HG02970 (cell line): ENCODE measurements at regions not wholly inside any gene's neighbourhood (a gene's known extent, or its start where the extent isn't known, plus 50 kb on each side); places are given as distances from the start of the nearest gene placed in this dataset.
"Not testable (repeated sequence)": the region's sequence is repeated elsewhere in the genome, so short reads cannot be mapped to it uniquely, and the experiment has no call there.

ENCODE experiments used
- ATAC-seq: cut with Tn5 transposase; IDR thresholded peaks from one replicate; pipeline ENCODE4 v1.9.1; 2021; ENCODE audit warnings: mild to moderate bottlenecking, moderate library complexity, moderate number of reproducible peaks; ENCODE audit not compliant: unreplicated experiment, low FRiP score

DNA sequence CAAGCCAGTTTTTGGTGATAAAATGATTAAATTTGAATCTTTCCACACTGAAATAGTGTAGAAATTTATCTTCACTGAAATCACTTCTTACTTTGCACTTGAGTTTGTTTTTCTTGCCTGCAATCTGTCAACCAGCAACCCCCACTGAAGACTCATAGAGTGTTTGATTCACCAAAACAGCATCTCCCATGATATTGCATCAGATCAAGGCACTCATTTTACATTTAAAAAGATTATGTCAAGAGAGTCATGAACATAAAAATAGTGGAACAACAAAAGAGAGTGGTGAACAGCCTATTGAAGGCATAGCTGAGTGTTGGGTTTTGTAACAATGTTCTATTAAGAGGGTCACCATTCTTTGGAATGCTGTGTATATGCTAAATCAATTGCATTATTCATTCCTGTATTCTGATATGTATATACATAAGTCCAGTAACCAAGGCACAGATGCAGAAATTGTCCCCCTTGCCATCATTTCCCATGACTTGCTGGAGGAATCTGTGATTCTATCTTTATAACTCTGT lies 1934.9 kb downstream of the ARAP2 start:
- no peak for ATAC-seq

DNA sequence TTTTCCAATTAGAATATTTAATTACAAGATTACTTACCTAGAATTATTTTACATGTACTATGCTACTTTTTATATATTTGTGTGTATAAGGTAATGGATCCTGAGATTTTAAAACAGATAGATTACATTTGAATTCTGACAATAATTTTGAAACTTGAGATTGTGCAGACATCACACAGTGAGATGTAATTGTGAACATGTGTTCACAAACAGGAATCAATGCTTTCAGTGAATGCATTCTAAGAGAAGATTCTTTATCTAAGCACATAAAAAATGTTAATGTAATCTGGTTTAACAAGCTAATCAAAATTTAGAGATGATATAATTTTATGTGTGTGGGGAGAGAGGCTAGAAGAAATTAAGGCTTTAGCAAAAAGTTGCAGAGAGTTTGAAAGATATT lies 1925.5 kb downstream of the ARAP2 start:
- no peak for ATAC-seq

DNA sequence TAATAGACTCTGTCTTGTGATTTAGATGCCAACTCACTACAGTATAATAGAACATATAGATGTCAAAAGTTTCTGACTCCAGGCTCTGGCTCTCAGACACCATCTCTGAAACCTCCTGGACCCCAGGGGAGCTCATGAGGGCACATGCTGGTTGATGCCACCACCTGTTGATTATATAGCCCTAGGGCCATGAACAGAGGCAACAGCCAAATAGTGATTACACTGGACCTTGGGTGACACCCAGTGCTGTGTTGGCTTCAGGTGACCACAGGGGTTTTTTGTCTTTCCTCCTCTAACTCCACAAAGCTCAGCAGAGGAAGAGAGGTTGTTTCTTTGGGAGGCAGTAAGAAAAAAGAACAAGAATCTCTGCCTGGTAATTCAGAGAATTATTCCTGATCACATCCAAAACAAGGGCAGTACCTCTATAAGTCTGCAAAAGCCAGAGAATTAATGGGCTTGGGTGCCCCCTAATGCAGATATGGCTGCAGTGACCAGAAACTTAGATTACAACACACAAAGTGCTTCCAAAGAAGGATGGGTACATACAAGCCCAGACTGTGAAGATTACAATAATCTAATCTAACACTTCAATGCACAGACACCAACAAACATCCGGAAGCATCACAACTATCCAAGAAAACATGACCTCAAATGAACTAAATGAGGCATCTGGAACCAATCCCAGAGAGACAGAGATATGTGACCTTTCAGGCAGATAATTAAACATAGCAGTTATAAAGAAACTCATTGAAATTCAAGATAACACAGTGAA lies 1920.6 kb downstream of the ARAP2 start:
- ATAC-seq = no peak

DNA sequence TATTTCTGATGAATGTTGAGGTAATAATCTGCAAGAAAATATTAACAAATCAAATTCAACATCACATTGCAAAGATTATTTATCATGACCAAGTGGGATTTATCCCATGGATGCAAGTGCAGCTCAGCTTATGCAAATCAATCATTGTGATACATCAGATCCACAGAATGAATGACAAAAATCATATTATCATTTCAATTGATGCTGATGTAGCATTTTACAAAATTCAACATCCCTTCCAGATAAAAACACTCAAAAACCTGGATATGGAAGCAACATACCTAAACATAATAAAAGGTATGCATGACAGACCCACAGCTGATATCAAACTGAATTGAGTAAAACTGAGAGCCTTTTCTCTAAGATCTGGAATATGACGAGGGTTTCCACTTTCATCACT lies 1915.4 kb downstream of the ARAP2 start:
- ATAC-seq = no peak

DNA sequence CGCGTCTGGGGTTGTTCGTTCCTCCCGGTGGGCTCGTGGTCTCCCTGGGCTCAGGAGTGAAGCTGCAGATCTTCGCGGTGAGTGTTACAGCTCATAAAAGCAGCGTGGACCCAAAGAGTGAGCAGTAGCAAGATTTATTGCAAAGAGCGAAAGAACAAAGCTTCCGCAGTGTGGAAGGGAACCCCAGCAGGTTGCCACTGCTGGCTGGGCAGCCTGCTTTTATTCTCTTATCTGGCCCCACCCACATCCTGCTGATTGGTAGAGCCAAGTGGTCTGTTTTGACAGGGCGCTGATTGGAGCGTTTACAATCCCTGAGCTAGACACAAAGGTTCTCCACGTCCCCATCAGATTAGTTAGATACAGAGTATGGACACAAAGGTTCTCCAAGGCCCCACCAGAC lies 1909.2 kb downstream of the ARAP2 start:
- not testable (repeated sequence) for ATAC-seq

DNA sequence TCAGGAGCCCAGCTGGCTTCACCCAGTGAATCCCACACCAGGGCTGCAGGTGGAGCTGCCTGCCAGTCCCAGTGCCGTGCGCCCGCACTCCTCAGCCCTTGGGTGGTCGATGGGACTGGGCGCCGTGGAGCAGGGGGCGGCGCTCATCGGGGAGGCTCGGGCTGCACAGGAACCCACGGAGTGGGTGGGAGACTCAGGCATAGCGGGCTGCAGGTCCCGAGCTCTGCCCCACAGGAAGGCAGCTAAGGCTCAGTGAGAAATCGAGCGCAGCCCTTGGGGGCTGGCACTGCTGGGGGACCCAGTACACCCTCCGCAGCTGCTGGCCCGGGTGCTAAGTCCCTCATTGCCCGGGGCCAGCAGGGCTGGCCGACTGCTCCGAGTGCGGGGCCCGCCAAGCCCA lies 1908.8 kb downstream of the ARAP2 start:
- ATAC-seq = not testable (repeated sequence)

DNA sequence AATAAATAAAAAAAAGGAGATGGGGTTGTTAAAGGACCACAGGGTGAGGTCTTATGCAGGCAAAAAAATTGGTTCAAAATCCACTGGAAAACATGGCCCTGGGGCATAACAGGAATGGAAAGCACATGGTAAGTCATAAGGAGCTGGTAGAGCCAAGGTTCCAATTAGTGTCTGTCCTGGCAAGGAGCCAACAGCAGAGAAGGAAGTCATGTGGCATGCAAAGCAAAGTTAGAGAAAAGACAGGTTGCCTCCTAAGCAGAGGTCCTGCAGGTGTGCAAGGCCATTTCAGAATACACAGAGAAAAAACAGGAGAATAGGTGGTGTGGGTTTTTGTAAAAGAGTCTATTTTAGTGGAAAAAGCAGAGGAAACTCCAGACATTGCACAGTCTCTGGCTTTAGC lies 1881.7 kb downstream of the ARAP2 start:
- no peak for ATAC-seq

DNA sequence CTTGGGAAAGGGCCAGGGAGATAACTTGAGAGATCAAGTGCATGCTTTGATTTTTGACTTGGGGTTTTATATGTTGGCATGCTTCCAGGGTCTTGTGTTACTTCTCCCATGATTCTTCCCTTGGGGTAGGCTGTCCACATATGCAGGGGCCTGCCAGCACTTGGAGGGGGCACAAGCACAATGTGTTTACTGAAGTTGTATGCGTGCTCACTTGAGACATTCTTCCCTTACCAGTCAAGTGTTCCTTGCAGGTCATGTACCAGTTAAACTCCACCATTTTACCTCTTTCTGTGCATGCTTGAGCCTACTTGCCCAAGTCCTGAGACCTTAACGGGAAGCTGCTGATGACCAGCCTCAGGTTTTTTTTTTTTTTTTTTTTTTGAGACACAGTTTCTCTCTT lies 1880.5 kb downstream of the ARAP2 start:
- ATAC-seq = no peak

DNA sequence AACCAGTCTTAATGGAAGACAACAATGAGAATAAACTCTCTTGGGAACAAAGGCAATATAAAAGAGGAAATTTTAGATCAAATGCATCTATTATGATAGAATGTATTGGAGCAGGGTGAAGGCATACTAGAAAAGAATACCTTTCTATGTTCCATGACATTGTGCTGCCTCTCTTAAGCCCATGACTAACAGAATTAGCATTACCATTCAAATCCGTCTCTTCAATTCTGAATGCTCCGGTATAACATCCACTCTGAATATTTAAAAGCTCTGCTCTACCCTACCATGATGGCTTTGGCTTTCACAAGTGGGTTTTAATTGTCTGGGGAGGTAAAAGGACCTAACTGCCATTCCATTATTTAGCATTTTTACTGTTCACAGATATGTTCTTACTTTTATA lies 1878.4 kb downstream of the ARAP2 start:
- no peak for ATAC-seq

DNA sequence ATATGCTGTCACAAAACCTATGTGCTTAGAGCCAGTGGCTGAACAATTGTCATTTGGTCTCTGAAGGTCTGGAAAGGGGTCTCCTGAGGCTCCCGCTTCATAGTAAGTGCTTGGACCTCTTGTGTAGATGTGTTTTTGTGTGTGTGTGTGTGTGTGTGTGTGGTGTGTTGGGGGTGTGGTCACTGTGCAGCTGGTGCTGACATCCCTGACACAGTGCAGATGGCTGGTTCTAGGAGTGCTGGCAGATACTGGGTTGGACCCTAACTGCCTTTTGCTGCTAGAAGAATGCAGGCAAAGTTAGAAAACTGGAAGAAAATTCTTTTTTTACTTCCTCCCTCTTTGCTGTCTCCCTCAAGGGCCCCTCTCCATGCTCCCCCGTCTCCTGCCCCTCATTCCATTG lies 1872.6 kb downstream of the ARAP2 start:
- no peak for ATAC-seq

DNA sequence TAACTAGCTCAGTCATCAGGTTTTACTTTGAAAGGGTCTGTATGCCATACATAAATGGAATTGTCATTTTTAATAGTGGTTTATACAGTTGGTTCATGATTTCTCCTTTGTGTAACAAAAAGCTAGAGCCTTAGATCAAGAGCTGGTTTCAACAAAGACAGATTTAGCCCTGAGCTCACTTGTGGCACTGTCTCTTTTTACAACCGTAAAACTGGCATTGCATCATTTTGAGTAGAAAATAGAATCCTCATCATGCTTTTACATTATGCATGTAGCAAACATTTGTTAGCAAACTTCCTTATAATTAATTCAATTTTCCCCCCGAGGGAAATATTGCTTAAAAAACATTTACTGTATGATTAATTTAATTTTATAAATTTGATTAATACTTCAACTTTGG lies 1871.5 kb downstream of the ARAP2 start:
- no peak for ATAC-seq

DNA sequence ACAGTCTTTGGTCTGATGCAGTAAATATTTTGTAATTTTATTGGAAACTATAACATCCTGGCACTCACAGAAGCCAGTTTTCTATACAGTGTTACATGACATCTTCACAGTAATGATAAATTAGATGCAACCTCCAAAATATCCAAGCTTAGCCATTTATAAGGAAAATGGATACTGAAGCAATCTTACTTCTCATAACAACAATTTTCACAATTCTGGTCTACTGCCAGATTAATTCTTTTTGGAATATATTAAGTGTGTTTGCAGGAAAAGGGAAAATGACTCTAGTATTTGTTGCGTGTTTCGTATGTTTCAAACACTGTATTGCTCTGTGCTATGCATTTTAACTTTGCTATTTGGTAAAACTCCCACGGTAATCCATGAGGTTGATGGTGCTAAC lies 1870.9 kb downstream of the ARAP2 start:
- no peak for ATAC-seq

DNA sequence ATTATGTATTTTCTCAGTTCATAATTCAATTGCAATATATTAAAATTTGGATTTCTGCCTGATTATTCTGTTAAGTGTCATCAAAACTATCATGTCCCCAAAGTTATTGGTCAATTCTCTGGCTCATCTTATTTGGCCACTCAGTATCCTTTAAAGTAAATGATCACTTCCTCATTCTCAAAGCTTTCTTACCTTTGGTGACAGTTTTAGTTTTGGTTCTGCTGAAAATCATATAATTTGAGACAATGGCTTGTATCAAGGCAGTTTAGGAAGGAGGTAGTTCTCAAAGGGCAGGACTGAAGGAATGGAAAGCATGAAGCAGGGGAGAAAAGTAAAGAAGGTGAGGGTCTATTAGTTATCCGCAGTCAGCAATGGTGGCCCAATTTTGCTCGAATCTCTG lies 1832.1 kb downstream of the ARAP2 start:
- ATAC-seq = no peak

DNA sequence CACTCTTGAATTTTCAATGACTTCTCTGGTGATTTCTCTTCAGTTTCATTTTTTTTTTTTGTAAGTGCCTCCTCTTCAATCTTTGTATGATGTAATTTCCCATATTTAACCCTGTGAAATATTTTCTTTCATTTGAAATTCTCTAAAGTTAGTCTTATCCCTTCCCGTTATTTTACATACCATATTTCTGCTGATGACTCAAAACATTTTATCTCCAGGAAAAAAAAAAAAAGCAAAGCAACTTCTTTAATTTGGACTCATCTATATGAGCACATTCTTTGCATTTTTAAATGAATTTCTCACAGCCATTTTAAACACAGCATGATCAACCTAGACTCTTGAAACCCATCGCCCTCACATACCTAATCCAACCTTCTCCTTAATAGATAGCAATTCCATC lies 1831.4 kb downstream of the ARAP2 start:
- ATAC-seq = no peak

DNA sequence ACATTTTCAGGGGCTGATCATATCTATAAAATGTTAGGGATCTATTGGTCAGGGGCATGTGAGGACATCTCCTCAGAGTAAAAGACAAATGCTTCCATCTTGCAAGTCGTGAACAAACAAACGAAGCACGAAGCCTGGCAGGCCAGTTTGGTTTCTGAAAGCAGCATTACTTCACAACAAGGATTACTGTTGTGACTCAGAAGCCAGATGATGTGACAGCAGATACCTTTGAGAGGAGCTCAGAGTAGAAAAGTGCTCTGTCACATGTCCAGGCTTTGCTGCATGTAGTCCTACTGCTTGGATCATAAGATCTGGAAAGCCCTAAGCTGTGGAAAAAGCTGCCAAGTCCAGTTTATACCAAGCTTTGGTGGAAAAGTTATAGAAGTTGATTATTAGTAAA lies 1827.2 kb downstream of the ARAP2 start:
- no peak for ATAC-seq

DNA sequence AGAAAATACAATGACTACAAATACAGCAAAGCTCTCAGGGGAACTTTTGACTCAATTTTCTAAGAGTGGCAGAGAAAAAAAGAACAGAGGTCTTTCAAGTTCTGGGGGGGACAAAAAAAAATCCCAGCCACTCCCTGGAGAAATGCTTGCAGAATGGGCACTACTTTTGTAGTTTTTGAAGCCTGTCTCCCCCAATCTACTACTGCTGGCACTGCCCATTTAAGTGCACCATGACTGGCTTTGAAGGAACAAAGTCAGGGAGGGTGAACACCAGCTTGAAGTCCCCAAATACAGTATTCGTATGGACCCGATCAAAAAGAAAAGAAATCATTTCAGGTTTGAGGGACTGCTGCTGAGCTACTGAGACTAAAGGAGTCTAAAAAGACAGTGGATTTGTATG lies 1824.4 kb downstream of the ARAP2 start:
- no peak for ATAC-seq

DNA sequence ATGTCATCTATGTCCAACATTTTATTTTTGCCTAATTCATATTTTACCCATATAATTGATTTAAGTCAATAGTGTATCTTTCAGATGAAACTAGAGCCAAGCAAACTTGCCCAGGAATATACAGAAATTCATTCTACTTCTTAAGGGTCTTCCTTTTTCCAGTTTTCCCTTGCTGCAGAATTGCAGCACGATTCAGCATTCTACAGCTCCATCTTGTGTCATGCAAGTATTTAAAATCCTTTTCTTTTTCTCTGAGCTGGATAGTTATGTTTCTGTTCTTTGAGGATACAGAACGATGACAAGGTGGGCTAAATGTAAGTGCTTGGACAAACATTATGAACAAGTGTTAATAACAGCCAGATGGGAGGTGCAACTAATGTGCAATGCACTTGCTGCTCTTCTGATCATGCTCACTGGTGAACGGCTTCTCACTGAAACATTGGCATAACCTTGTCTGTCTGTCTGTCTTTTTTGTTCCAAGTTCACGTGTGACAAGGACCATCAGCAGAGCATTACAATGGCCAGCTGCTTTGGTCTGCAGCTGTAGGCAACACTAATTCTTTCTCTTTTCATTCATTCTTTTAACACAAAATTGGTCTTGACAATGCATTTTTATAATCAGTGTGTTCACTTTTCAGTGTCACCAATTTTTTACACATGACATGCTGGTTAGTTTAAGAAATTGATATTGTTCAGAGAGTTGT lies 1821.7 kb downstream of the ARAP2 start:
- no peak for ATAC-seq

DNA sequence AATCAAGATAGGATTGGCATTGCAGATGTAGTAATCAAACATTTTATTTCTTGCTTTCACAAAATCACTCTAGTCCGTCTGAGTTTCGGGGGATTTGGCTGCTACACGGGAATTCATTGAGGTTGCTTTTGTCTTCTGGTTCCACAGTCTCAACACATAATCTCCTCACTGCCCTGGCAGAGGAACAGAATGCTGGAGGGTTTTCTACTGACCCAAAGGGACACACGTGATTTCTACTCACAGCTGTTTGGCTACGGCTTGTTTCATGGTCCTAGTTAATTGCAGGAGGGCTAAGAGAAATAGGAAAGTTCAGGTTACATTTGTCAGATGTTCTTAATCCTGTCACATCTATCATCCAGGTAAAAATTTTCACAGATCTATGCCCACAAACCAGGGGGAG lies 1811.6 kb downstream of the ARAP2 start:
- ATAC-seq = no peak

DNA sequence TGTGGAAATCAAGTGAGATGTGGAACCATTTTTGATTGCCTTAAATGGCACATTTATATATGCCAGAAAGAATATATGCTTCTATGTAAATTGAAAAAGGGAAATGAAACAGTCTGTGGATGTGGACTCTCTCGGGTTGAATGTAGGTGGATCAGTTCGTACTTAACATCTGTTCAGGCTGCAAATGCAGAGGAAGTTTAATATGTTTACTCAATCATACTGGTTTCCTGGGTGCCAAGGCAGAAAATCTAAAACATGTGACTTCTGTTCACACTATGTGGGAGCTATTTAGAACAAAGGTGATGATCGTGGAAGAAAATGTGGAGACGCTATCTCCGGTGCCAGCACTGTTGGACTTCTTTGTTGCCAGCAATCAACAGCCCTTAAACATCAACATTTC lies 1809.9 kb downstream of the ARAP2 start:
- ATAC-seq = not testable (repeated sequence)

DNA sequence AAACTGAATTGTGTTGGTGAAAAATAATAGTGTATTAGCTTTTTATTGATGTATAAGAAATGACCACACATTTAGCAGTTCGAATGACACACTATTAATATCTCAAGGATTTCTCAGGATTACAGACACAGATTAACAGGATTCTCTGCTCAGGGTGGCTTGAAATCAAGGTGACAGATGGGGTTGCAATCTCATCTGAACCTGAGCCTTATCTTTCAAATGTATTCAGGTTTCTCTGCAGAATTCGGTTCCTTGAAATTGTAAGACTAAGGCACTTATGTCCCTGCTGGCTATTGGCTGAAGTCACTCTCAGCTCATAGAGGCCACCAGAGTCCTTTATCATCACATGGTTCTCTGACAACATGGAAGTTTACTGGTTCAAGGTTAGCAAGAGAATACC lies 1780.1 kb downstream of the ARAP2 start:
- no peak for ATAC-seq

DNA sequence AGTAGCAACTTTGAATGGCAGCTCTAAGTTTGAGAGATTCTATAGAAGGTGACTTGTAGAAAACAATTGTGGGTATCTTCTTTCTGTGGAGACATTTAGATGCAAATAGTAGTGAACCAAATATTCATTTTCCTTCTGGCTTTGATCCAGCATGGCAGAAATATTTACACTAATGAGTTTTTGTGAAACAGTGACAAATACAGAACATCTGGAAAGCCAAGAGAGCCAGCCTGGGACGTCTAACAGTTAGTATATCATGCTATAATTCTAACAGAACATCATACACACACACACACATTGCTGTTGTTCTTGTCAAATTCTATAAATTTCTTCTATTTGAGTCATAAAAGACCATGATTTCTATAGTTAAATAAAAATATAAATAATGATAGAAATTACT lies 1777.9 kb downstream of the ARAP2 start:
- no peak for ATAC-seq

DNA sequence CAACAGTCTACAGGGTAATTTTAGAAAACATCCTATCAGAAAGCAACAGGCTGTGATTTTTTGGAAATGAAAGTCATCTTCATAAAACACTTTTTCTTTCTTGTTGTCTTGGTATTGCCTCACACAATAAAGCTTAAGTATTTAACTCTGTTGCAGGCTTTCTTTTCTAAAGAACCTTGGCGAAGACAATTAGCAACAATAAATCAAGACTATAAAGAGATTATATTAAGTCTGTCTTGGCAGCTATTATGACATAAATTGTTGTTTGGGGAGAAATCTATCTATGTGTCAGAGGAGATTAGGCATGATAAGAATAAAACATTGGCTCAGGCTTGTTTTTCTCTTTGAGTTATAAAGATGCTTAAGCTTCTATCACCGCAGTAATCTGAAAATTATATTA lies 1774.8 kb downstream of the ARAP2 start:
- ATAC-seq = no peak
